Stimulated activated CD8-positive, alpha-beta memory T cell treated with anti-CD3 and anti-CD28 coated beads, Interleukin-12 subunit alpha, Interleukin-12 subunit beta, amount 100 ng/mL, for 4 hours (primary cell): ENCODE measurements at regions not wholly inside any gene's neighbourhood (a gene's known extent, or its start where the extent isn't known, plus 50 kb on each side); places are given as distances from the start of the nearest gene placed in this dataset.

ENCODE experiments used
- DNase-seq: peaks from one replicate; pipeline ENCODE4 v3.0.0-alpha.2; 2020; ENCODE audit warnings: low read depth

- DNase-seq, result no peak
Measured at GRCh38 chr20:40223810-40224209, 465.2 kb downstream of the MAFB start.

- no peak for DNase-seq
Measured at GRCh38 chr20:40218971-40219370, 470.1 kb downstream of the MAFB start.

- no peak for DNase-seq
Measured at GRCh38 chr20:40218316-40218969, 470.6 kb downstream of the MAFB start.

GRCh38 chr20:40207655-40208054 lies 481.4 kb downstream of the MAFB start:
- DNase-seq, result no peak

GRCh38 chr20:40205971-40206370 lies 483.1 kb downstream of the MAFB start:
- DNase-seq, result no peak

- DNase-seq, result no peak
Measured at GRCh38 chr20:40203032-40203431, 486.0 kb downstream of the MAFB start.

- no peak for DNase-seq
Measured at GRCh38 chr20:40197691-40198090, 491.3 kb downstream of the MAFB start.

GRCh38 chr20:40196846-40197436 lies 492.1 kb downstream of the MAFB start:
- DNase-seq, result no peak

GRCh38 chr20:40195742-40196141 lies 493.3 kb downstream of the MAFB start:
- DNase-seq, result no peak

GRCh38 chr20:40192529-40192928 lies 496.5 kb downstream of the MAFB start:
- no peak for DNase-seq

GRCh38 chr20:40192081-40192480 lies 497.0 kb downstream of the MAFB start:
- DNase-seq, result no peak

- no peak for DNase-seq
Measured at GRCh38 chr20:40191573-40191972, 497.5 kb downstream of the MAFB start.

- no peak for DNase-seq
Measured at GRCh38 chr20:40189621-40190020, 499.4 kb downstream of the MAFB start.

- DNase-seq, result no peak
Measured at GRCh38 chr20:40188319-40188718, 500.7 kb downstream of the MAFB start.

GRCh38 chr20:40186826-40187225 lies 502.2 kb downstream of the MAFB start:
- no peak for DNase-seq

- no peak for DNase-seq
Measured at GRCh38 chr20:40181676-40182075, 507.4 kb downstream of the MAFB start.

GRCh38 chr20:40176098-40176841 lies 512.8 kb downstream of the MAFB start:
- no peak for DNase-seq

GRCh38 chr20:40175296-40175695 lies 513.7 kb downstream of the MAFB start:
- DNase-seq, result no peak

GRCh38 chr20:40173872-40174271 lies 515.2 kb downstream of the MAFB start:
- no peak for DNase-seq

- DNase-seq, result no peak
Measured at GRCh38 chr20:40168981-40169620, 519.9 kb downstream of the MAFB start.

- no peak for DNase-seq
Measured at GRCh38 chr20:40161391-40161790, 527.6 kb downstream of the MAFB start.

GRCh38 chr20:40160097-40160550 lies 528.9 kb downstream of the MAFB start:
- no peak for DNase-seq

GRCh38 chr20:40159276-40159675 lies 529.8 kb downstream of the MAFB start:
- DNase-seq, result no peak
